HAP-1 (cell line): ENCODE measurements at regions not wholly inside any gene's neighbourhood (a gene's known extent, or its start where the extent isn't known, plus 50 kb on each side); places are given as distances from the start of the nearest gene placed in this dataset.

Experiments used
- DNase-seq, 2 experiments: peaks; one replicate each; pipeline ENCODE4 v3.0.0-alpha.2; 2016 to 2020; ENCODE audit warnings: low spot score in 2 of 2
- H3K27me3 ChIP-seq: fragments of 250-450 bp; sonication (Bioruptor Pico); 2 replicates; pipeline ENCODE4 v1.5.1; 2020; ENCODE audit warnings: low read depth, mild to moderate bottlenecking, moderate library complexity
- H3K36me3 ChIP-seq: fragments of 250-450 bp; sonication (Bioruptor Pico); replicated peaks from 2 replicates; pipeline ENCODE4 v1.5.1; 2020; ENCODE audit warnings: mild to moderate bottlenecking
- H3K4me1 ChIP-seq: fragments of 250-450 bp; sonication (Bioruptor Pico); 2 replicates; pipeline ENCODE4 v1.5.1; 2020; ENCODE audit warnings: mild to moderate bottlenecking
- H3K4me3 ChIP-seq: fragments of 250-450 bp; sonication (Bioruptor Pico); 2 replicates; pipeline ENCODE4 v1.5.1; 2020; ENCODE audit warnings: mild to moderate bottlenecking, moderate library complexity
- H3K9me3 ChIP-seq: fragments of 250-450 bp; sonication (Bioruptor Pico); 2 replicates; pipeline ENCODE4 v1.5.1; 2020; ENCODE audit warnings: mild to moderate bottlenecking, moderate library complexity
- in situ Hi-C: fragments of 300-500 bp; cut with MboI; formaldehyde crosslinking; loops from 3 replicates; pipeline ENCODE4 v1.14.3; 2020; ENCODE audit warnings: low sequenced_read_pairs, inconsistent platforms, mixed read lengths

GRCh38 chr14:86673523-86673969 lies 1143.6 kb downstream of the FLRT2 start:
- DNase-seq, result no peak
- Histone ChIP-seq H3K27me3 (no peaks in the 10 kb centered on the region), H3K4me1 (no peaks in the 10 kb centered on the region), H3K36me3 (no peaks in the 10 kb centered on the region), H3K4me3 (no peak overlapping the region), H3K9me3 (no peaks in the 10 kb centered on the region)
- in situ Hi-C loops, result no loop called here

GRCh38 chr14:86672080-86672479 lies 1142.1 kb downstream of the FLRT2 start:
- no peak for DNase-seq
- Histone ChIP-seq H3K27me3 (no peaks in the 10 kb centered on the region), H3K4me3 (no peak overlapping the region), H3K36me3 (no peaks in the 10 kb centered on the region), H3K4me1 (no peaks in the 10 kb centered on the region), H3K9me3 (no peaks in the 10 kb centered on the region)
- in situ Hi-C loops, result no loop called here

- Histone ChIP-seq H3K36me3 (no peaks in the 10 kb centered on the region), H3K9me3 (no peaks in the 10 kb centered on the region), H3K4me1 (no peaks in the 10 kb centered on the region), H3K27me3 (no peaks in the 10 kb centered on the region), H3K4me3 (no peak overlapping the region)
- no peak for DNase-seq
- in situ Hi-C loops, result no loop called here
These were observed 1136.0 kb downstream of the FLRT2 start for GRCh38 chr14:86665975-86666374.

GRCh38 chr14:86662334-86662733 lies 1132.4 kb downstream of the FLRT2 start:
- DNase-seq, result no peak

GRCh38 chr14:86654558-86655184 lies 1124.7 kb downstream of the FLRT2 start:
- Histone ChIP-seq H3K4me3 (no peak overlapping the region), H3K27me3 (no peaks in the 10 kb centered on the region), H3K4me1 (no peaks in the 10 kb centered on the region), H3K36me3 (no peaks in the 10 kb centered on the region), H3K9me3 (no peaks in the 10 kb centered on the region)
- peak; percentile 41 to 85 for DNase-seq
- in situ Hi-C loops, result no loop called here

More at GRCh38 chr14:86662334-86662733, 1132.4 kb downstream of the FLRT2 start:
- Histone ChIP-seq H3K4me3 (no peak overlapping the region), H3K4me1 (no peaks in the 10 kb centered on the region), H3K36me3 (no peaks in the 10 kb centered on the region), H3K9me3 (no peaks in the 10 kb centered on the region), H3K27me3 (no peaks in the 10 kb centered on the region)
- in situ Hi-C loops, result no loop called here

- Histone ChIP-seq H3K9me3 (no peaks in the 10 kb centered on the region), H3K27me3 (no peaks in the 10 kb centered on the region), H3K4me3 (no peak overlapping the region), H3K36me3 (no peaks in the 10 kb centered on the region), H3K4me1 (no peaks in the 10 kb centered on the region)
- DNase-seq, result no peak
- in situ Hi-C loops, result no loop called here
These were observed 1122.6 kb downstream of the FLRT2 start for GRCh38 chr14:86652526-86652925.

GRCh38 chr14:86646696-86647690 lies 1117.0 kb downstream of the FLRT2 start:
- in situ Hi-C loops, result no loop called here

GRCh38 chr14:86646125-86646524 lies 1116.2 kb downstream of the FLRT2 start:
- no peak for DNase-seq
- H3K36me3 ChIP-seq, result no peaks in the 10 kb centered on the region
- no peak overlapping the region for H3K4me3 ChIP-seq
- H3K27me3 ChIP-seq, result no peaks in the 10 kb centered on the region
- in situ Hi-C loops, result no loop called here
- no peaks in the 10 kb centered on the region for H3K4me1 ChIP-seq
- H3K9me3 ChIP-seq, result no peaks in the 10 kb centered on the region; the same call in 1 of the 2 replicates

More at GRCh38 chr14:86646696-86647690, 1117.0 kb downstream of the FLRT2 start:
- H3K27me3 ChIP-seq, result no peaks in the 10 kb centered on the region
- no peaks in the 10 kb centered on the region for H3K36me3 ChIP-seq
- no peak overlapping the region for H3K4me3 ChIP-seq
- H3K4me1 ChIP-seq, result no peaks in the 10 kb centered on the region
- peak in 1 of 2 experiments; percentile 7 for DNase-seq
- H3K9me3 ChIP-seq, result no peaks in the 10 kb centered on the region; the same call in 1 of the 2 replicates

GRCh38 chr14:86641310-86641709 lies 1111.4 kb downstream of the FLRT2 start:
- in situ Hi-C loops, result no loop called here
- no peak for DNase-seq
- no peaks in the 10 kb centered on the region for H3K4me1 ChIP-seq
- H3K9me3 ChIP-seq, result no peaks in the 10 kb centered on the region
- no peaks in the 10 kb centered on the region for H3K36me3 ChIP-seq
- H3K4me3 ChIP-seq, result no peak overlapping the region
- no peaks in the 10 kb centered on the region for H3K27me3 ChIP-seq

GRCh38 chr14:86640288-86640687 lies 1110.3 kb downstream of the FLRT2 start:
- no peaks in the 10 kb centered on the region for H3K36me3 ChIP-seq
- no peaks in the 10 kb centered on the region for H3K4me1 ChIP-seq

GRCh38 chr14:86639666-86640065 lies 1109.7 kb downstream of the FLRT2 start:
- no peak for DNase-seq
- H3K4me1 ChIP-seq, result no peaks in the 10 kb centered on the region
- H3K4me3 ChIP-seq, result no peak overlapping the region
- in situ Hi-C loops, result no loop called here
- no peaks in the 10 kb centered on the region for H3K27me3 ChIP-seq
- no peaks in the 10 kb centered on the region for H3K9me3 ChIP-seq
- H3K36me3 ChIP-seq, result no peaks in the 10 kb centered on the region

More at GRCh38 chr14:86640288-86640687, 1110.3 kb downstream of the FLRT2 start:
- Histone ChIP-seq H3K9me3 (no peaks in the 10 kb centered on the region), H3K27me3 (no peaks in the 10 kb centered on the region), H3K4me3 (no peak overlapping the region)
- DNase-seq, result no peak
- in situ Hi-C loops, result no loop called here

GRCh38 chr14:86639146-86639545 lies 1109.2 kb downstream of the FLRT2 start:
- Histone ChIP-seq H3K4me1 (no peaks in the 10 kb centered on the region), H3K4me3 (no peak overlapping the region), H3K9me3 (no peaks in the 10 kb centered on the region), H3K27me3 (no peaks in the 10 kb centered on the region), H3K36me3 (no peaks in the 10 kb centered on the region)
- DNase-seq, result no peak
- in situ Hi-C loops, result no loop called here

GRCh38 chr14:86627080-86627479 lies 1097.1 kb downstream of the FLRT2 start:
- in situ Hi-C loops, result no loop called here
- Histone ChIP-seq H3K36me3 (no peaks in the 10 kb centered on the region), H3K4me3 (no peak overlapping the region), H3K27me3 (no peaks in the 10 kb centered on the region), H3K9me3 (no peaks in the 10 kb centered on the region), H3K4me1 (no peaks in the 10 kb centered on the region)
- no peak for DNase-seq

GRCh38 chr14:86626530-86626929 lies 1096.6 kb downstream of the FLRT2 start:
- Histone ChIP-seq H3K4me1 (no peaks in the 10 kb centered on the region), H3K36me3 (no peaks in the 10 kb centered on the region), H3K27me3 (no peaks in the 10 kb centered on the region), H3K4me3 (no peak overlapping the region), H3K9me3 (no peaks in the 10 kb centered on the region)
- no peak for DNase-seq
- in situ Hi-C loops, result no loop called here
